GM12878 (cell line): ENCODE measurements at regions not wholly inside any gene's neighbourhood (a gene's known extent, or its start where the extent isn't known, plus 50 kb on each side); places are given as distances from the start of the nearest gene placed in this dataset.

Source experiments
- ATAC-seq: fragments of 200-7000 bp; cut with Tn5 transposase; 3 replicates; pipeline ENCODE4 v1.9.1; 2020; ENCODE audit warnings: mild to moderate bottlenecking, moderate library complexity
- BruUV-seq: library from RNA; stranded (reverse); fragments of 400-500 nt; replicated peaks from 2 replicates; lab custom pipeline; 2021; lab: Mats Ljungman, UMichigan
- CTCF ChIA-PET: fragments of 300-600 bp; sonication (Branson Sonifier 250); formaldehyde crosslinking; extraction: SDS; loops from one replicate; lab custom pipeline; 2021; ENCODE audit warnings: inconsistent platforms; lab: Yijun Ruan, JAX
- POLR2A ChIA-PET: fragments of 350-600 bp; formaldehyde crosslinking; extraction: SDS; loops from one replicate; lab custom pipeline; 2021; ENCODE audit warnings: inconsistent platforms; lab: Charles Lee
- RAD21 ChIA-PET: fragments of 300-600 bp; sonication (Branson Sonifier 250); formaldehyde crosslinking; loops from one replicate; lab custom pipeline; 2023; ENCODE audit warnings: antibody characterized with exemption; ENCODE audit not compliant: unreplicated experiment; lab: Charles Lee
- SMC1A ChIA-PET: fragments of 300-600 bp; sonication (Branson Sonifier 250); formaldehyde crosslinking; loops from one replicate; lab custom pipeline; 2023; ENCODE audit not compliant: unreplicated experiment, uncharacterized antibody; lab: Charles Lee
- DNase-seq: peaks from one replicate; pipeline ENCODE4 v3.0.0-alpha.2; 2011; ENCODE audit warnings: low read depth, low spot score
- FAIRE-seq: peaks from 3 replicates; lab custom pipeline; 2011; peaks lifted over from hg19 to GRCh38; lab: Jason Lieb, UNC
- H2AFZ ChIP-seq: 2 replicates; pipeline ENCODE4 v1.6.0; 2011; ENCODE audit warnings: low read depth, low read length, control low read depth; ENCODE audit not compliant: control insufficient read depth
- H3K27ac ChIP-seq: 2 replicates; pipeline ENCODE4 v1.5.1; 2011; ENCODE audit warnings: control low read depth; ENCODE audit not compliant: control insufficient read depth, insufficient read depth
- H3K27me3 ChIP-seq, 2 experiments: replicated peaks in 1 of 2; 2 replicates each; pipeline versions ENCODE4 v1.6.0 to v1.6.1; 2011; ENCODE audit warnings: low read length in 1 of 2; ENCODE audit not compliant: control insufficient read depth in 2 of 2, insufficient read depth in 2 of 2
- H3K36me3 ChIP-seq, 2 experiments: 2 replicates each; pipeline ENCODE4 v1.5.1; 2011; ENCODE audit warnings: low read length in 1 of 2; ENCODE audit not compliant: control insufficient read depth in 2 of 2, insufficient read depth in 2 of 2
- H3K4me1 ChIP-seq: 2 replicates; pipeline ENCODE4 v1.6.1; 2011; ENCODE audit warnings: mild to moderate bottlenecking, low read length, moderate library complexity, mixed read lengths; ENCODE audit not compliant: control insufficient read depth, insufficient read depth
- H3K4me2 ChIP-seq: 2 replicates; pipeline ENCODE4 v1.6.0; 2011; ENCODE audit warnings: control low read depth; ENCODE audit not compliant: control insufficient read depth, insufficient read depth
- H3K4me3 ChIP-seq: fragments of 200-600 bp; sonication (generic); 2 replicates; pipeline ENCODE4 v1.5.1; 2016
- H3K79me2 ChIP-seq: 2 replicates; pipeline ENCODE4 v1.6.0; 2011; ENCODE audit warnings: low read length; ENCODE audit not compliant: control insufficient read depth, insufficient read depth
- H3K9ac ChIP-seq: 2 replicates; pipeline ENCODE4 v1.8.0; 2011; ENCODE audit warnings: low read length, control low read depth, mixed read lengths; ENCODE audit not compliant: control insufficient read depth, insufficient read depth
- H3K9me3 ChIP-seq: replicated peaks from 3 replicates; pipeline ENCODE4 v1.5.1; 2011; ENCODE audit warnings: mild to moderate bottlenecking, low read length; ENCODE audit not compliant: control insufficient read depth, insufficient read depth
- H4K20me1 ChIP-seq: 2 replicates; pipeline ENCODE4 v1.6.0; 2011; ENCODE audit not compliant: control insufficient read depth, insufficient read depth
- ATF7 ChIP-seq: fragments of 450-650 bp; IDR thresholded peaks from 2 replicates; pipeline ENCODE4 v1.6.1; 2016; ENCODE audit warnings: low read depth, mild to moderate bottlenecking
- CBFB ChIP-seq: IDR thresholded peaks from 2 replicates; pipeline ENCODE4 v1.6.1; 2016; ENCODE audit warnings: antibody characterized with exemption, low read depth
- CBX5 ChIP-seq: sonication (generic); IDR thresholded peaks from 2 replicates; pipeline ENCODE4 v1.6.1; 2016; ENCODE audit warnings: low read depth, moderate library complexity, mild to moderate bottlenecking, inconsistent platforms
- CEBPB ChIP-seq, 2 experiments: fragments of 150-350 bp in 1 of 2; IDR thresholded peaks; 2 replicates each; pipeline ENCODE4 v1.6.1; 2012 to 2014; ENCODE audit warnings: low read depth in 2 of 2, low read length in 2 of 2, borderline replicate concordance in 1 of 2, inconsistent platforms in 1 of 2
- EED ChIP-seq: sonication (generic); IDR thresholded peaks from 2 replicates; pipeline ENCODE4 v1.6.1; 2016; ENCODE audit warnings: antibody characterized with exemption, low read depth
- EGR1 ChIP-seq, 2 experiments: IDR thresholded peaks; 1 replicate in 1 of 2; 2 replicates in 1 of 2; pipeline ENCODE4 v1.6.1; 2011 to 2012; ENCODE audit warnings: low read depth in 2 of 2, low read length in 2 of 2, borderline replicate concordance in 1 of 2, mild to moderate bottlenecking in 1 of 2, moderate library complexity in 1 of 2
- HDAC6 ChIP-seq: fragments of 200-600 bp; sonication (generic); IDR thresholded peaks from one replicate; pipeline ENCODE4 v1.8.0; 2017; ENCODE audit warnings: antibody characterized with exemption; ENCODE audit not compliant: unreplicated experiment
- IKZF1 ChIP-seq: fragments of 450-650 bp; conservative IDR thresholded peaks from 2 replicates; pipeline ENCODE4 v1.6.1; 2017; ENCODE audit warnings: antibody characterized with exemption, mild to moderate bottlenecking
- MXI1 ChIP-seq: fragments of 150-350 bp; IDR thresholded peaks from 2 replicates; pipeline ENCODE4 v1.6.1; 2011; ENCODE audit warnings: low read depth, mild to moderate bottlenecking, inconsistent platforms, low read length, improper control_type of control experiment
- NFYB ChIP-seq: IDR thresholded peaks from 2 replicates; pipeline ENCODE4 v1.6.1; 2011; ENCODE audit warnings: low read depth, mild to moderate bottlenecking, low read length, improper control_type of control experiment, moderate library complexity; ENCODE audit not compliant: insufficient read depth
- RAD51 ChIP-seq: fragments of 450-650 bp; IDR thresholded peaks from 2 replicates; pipeline ENCODE4 v1.6.1; 2016; ENCODE audit warnings: moderate library complexity, mild to moderate bottlenecking, inconsistent platforms
- SMAD5 ChIP-seq: IDR thresholded peaks from 2 replicates; pipeline ENCODE4 v1.6.1; 2016; ENCODE audit warnings: antibody characterized with exemption, low read depth
- ZSCAN29 ChIP-seq: fragments of 450-650 bp; IDR thresholded peaks from 2 replicates; pipeline ENCODE4 v1.6.1; 2017; ENCODE audit warnings: mild to moderate bottlenecking, moderate library complexity
- WGBS: methylation state at CpG from one replicate; pipeline ENCODE4 v1.1.6; 2016; ENCODE audit warnings: low lambda C conversion rate; ENCODE audit not compliant: insufficient replicate concordance, insufficient coverage; ENCODE audit errors: missing lambda C conversion rate; 5-methylcytosine and 5-hydroxymethylcytosine counted together
- in situ Hi-C: fragments of 300-500 bp; cut with MboI; formaldehyde crosslinking; loops from 9 replicates; pipeline ENCODE4 v1.14.3; 2018; ENCODE audit warnings: mixed read lengths
- intact Hi-C: fragments of 100-400 bp; cut with micrococcal nuclease; formaldehyde crosslinking; loops from one replicate; pipeline ENCODE4 v1.14.2; 2022; ENCODE audit not compliant: unreplicated experiment
- TF ChIP-seq, protein P1 (sequence below): fragments of 450-650 bp; IDR thresholded peaks from 2 replicates; pipeline ENCODE4 v1.6.1; 2017; ENCODE audit warnings: mild to moderate bottlenecking, low read depth, inconsistent platforms; ENCODE audit not compliant: poor library complexity, severe bottlenecking

DNA sequence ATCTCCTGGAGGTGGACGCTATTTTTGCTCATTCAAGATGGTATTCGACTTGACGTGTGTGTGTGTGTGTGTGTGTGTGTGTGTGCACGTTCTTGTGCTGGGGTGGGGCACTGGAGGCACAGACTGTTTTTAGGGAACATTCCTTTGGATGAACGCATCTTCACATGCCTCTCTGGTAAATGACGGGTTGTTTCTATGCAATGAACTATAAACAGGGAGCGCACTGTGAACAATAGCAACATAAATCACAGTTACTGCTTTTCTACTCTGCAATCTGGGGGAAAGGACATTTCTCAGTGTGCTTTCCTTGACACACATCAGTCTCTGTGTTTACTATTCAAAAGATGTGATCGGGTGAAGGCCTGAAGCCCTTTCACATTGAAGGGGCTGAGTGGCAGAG, 120.1 kb upstream of the PITRM1 start:
- Histone ChIP-seq H2AFZ (no peak overlapping the region), H3K4me2 (no peak overlapping the region), H3K9me3 (no peaks in the 10 kb centered on the region), H3K4me3 (no peak overlapping the region), H3K9ac (no peak overlapping the region), H3K27me3 (peaks cover 0 to 1% of the 10 kb centered on the region in 2 experiments; a peak in 2 of 4 replicates), H3K27ac (no peak overlapping the region), H3K79me2 (no peaks in the 10 kb centered on the region), H3K4me1 (no peaks in the 10 kb centered on the region), H3K36me3 (no peaks in the 10 kb centered on the region), H4K20me1 (no peaks in the 10 kb centered on the region)
- no peak for FAIRE-seq
- in situ Hi-C loops (no loop called here), intact Hi-C loops (no loop called here)
- CTCF ChIA-PET, result no interaction called here
- POLR2A ChIA-PET, result no interaction called here
- no peak for DNase-seq
- SMC1A ChIA-PET, result no interaction called here
- RAD21 ChIA-PET, result no interaction called here
- ATAC-seq, result no peak
- WGBS, result 50% methylated on average over 8 of the region's 8 CpGs
- no peak for TF ChIP-seq EGR1 (IDR thresholded peaks at IDR 0.05; ENCODE audit: borderline replicate concordance in 1 of 2, low read depth in 2 of 2, low read length in 2 of 2)
- TF ChIP-seq HDAC6, result no peak
- no peak for TF ChIP-seq SMAD5
- TF ChIP-seq ZSCAN29, result no peak
- no peak for TF ChIP-seq EED
- no peak for TF ChIP-seq IKZF1
- no peak for TF ChIP-seq RAD51
- BruUV-seq, result no TSS peak

- H3K9me3 ChIP-seq, result no peaks in the 10 kb centered on the region
- ChIA-PET POLR2A (no interaction called here), RAD21 (no interaction called here), CTCF (no interaction called here), SMC1A (no interaction called here)
- no peak overlapping the region for H3K4me3 ChIP-seq
- in situ Hi-C loops, result no loop called here
- peaks cover 0 to 1% of the 10 kb centered on the region in 2 experiments; a peak in 2 of 4 replicates for H3K27me3 ChIP-seq
- no TSS peak for BruUV-seq
- WGBS, result 34% methylated on average over 12 of the region's 12 CpGs
- no peaks in the 10 kb centered on the region for H4K20me1 ChIP-seq
- TF ChIP-seq CBX5 (no peak), NFYB (no peak), MXI1 (no peak), CEBPB (IDR thresholded peaks at IDR 0.05; ENCODE audit: borderline replicate concordance in 1 of 2, low read depth in 2 of 2, low read length in 2 of 2) (no peak), CBFB (no peak), ATF7 (no peak)
- TF ChIP-seq, protein P1, sequence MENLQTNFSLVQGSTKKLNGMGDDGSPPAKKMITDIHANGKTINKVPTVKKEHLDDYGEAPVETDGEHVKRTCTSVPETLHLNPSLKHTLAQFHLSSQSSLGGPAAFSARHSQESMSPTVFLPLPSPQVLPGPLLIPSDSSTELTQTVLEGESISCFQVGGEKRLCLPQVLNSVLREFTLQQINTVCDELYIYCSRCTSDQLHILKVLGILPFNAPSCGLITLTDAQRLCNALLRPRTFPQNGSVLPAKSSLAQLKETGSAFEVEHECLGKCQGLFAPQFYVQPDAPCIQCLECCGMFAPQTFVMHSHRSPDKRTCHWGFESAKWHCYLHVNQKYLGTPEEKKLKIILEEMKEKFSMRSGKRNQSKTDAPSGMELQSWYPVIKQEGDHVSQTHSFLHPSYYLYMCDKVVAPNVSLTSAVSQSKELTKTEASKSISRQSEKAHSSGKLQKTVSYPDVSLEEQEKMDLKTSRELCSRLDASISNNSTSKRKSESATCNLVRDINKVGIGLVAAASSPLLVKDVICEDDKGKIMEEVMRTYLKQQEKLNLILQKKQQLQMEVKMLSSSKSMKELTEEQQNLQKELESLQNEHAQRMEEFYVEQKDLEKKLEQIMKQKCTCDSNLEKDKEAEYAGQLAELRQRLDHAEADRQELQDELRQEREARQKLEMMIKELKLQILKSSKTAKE, result no peak
- DNase-seq (no peak), ATAC-seq (no peak), FAIRE-seq (no peak)
- H3K36me3 ChIP-seq, result no peaks in the 10 kb centered on the region
- no peak overlapping the region for H3K4me2 ChIP-seq
- H2AFZ ChIP-seq, result no peak overlapping the region
- no peak overlapping the region for H3K9ac ChIP-seq
- intact Hi-C loops, result no loop called here
- no peak overlapping the region for H3K27ac ChIP-seq
- no peaks in the 10 kb centered on the region for H3K79me2 ChIP-seq
- H3K4me1 ChIP-seq, result no peaks in the 10 kb centered on the region
These were observed 118.0 kb upstream of the PITRM1 start for GRCh38 chr10:3290550-3290949.
